OCI-LY7 (cell line): ENCODE measurements at regions not wholly inside any gene's neighbourhood (a gene's known extent, or its start where the extent isn't known, plus 50 kb on each side); places are given as distances from the start of the nearest gene placed in this dataset.

Experiments
- BruUV-seq: library from RNA; stranded (reverse); fragments of 400-500 nt; replicated peaks from 2 replicates; lab custom pipeline; 2021; lab: Mats Ljungman, UMichigan
- CTCF ChIA-PET: fragments of 300-600 bp; sonication (Branson Sonifier 250); formaldehyde crosslinking; loops from one replicate; lab custom pipeline; 2022; ENCODE audit warnings: antibody characterized with exemption; ENCODE audit not compliant: unreplicated experiment; lab: Charles Lee
- POLR2A ChIA-PET: fragments of 300-600 bp; sonication (Branson Sonifier 250); formaldehyde crosslinking; loops from one replicate; lab custom pipeline; 2022; ENCODE audit warnings: antibody characterized with exemption; lab: Charles Lee
- DNase-seq: peaks from one replicate; pipeline ENCODE4 v3.0.0-alpha.2; 2015; ENCODE audit warnings: low spot score
- H2AFZ ChIP-seq: fragments of 200-600 bp; sonication (generic), shearing (Covaris generic); 2 replicates; pipeline ENCODE4 v1.6.1; 2014; ENCODE audit warnings: mild to moderate bottlenecking, antibody characterized with exemption, low read length, moderate library complexity
- H3K27ac ChIP-seq: fragments of 200-600 bp; sonication (generic); 2 replicates; pipeline ENCODE4 v1.5.1; 2014; ENCODE audit warnings: mixed run types, low read depth, mild to moderate bottlenecking, moderate library complexity, low read length, inconsistent platforms; ENCODE audit not compliant: poor library complexity, severe bottlenecking
- H3K36me3 ChIP-seq: fragments of 200-600 bp; sonication (generic); 2 replicates; pipeline ENCODE4 v1.6.1; 2014; ENCODE audit warnings: mild to moderate bottlenecking, antibody characterized with exemption, low read length, moderate library complexity, mixed read lengths; ENCODE audit not compliant: insufficient read depth
- H3K4me1 ChIP-seq: fragments of 200-600 bp; sonication (generic); 2 replicates; pipeline ENCODE4 v1.5.1; 2014; ENCODE audit warnings: mild to moderate bottlenecking, low read length; ENCODE audit not compliant: insufficient read depth, poor library complexity, severe bottlenecking
- H3K4me2 ChIP-seq: fragments of 200-600 bp; sonication (generic); 2 replicates; pipeline ENCODE4 v1.6.1; 2014; ENCODE audit warnings: mild to moderate bottlenecking, low read length
- H3K4me3 ChIP-seq: fragments of 200-600 bp; sonication (generic); 2 replicates; pipeline ENCODE4 v1.5.1; 2014; ENCODE audit warnings: mild to moderate bottlenecking, low read depth, low read length; ENCODE audit not compliant: poor library complexity, severe bottlenecking
- H3K79me2 ChIP-seq: fragments of 200-600 bp; sonication (generic); 2 replicates; pipeline ENCODE4 v1.6.1; 2016; ENCODE audit warnings: low read depth, mild to moderate bottlenecking, low read length, moderate library complexity, mixed read lengths; ENCODE audit not compliant: insufficient read depth
- H3K9me2 ChIP-seq: fragments of 200-600 bp; sonication (generic); 2 replicates; pipeline ENCODE4 v1.6.1; 2016; ENCODE audit warnings: mild to moderate bottlenecking, low read length, mixed read lengths; ENCODE audit not compliant: insufficient read depth
- H3K9me3 ChIP-seq: fragments of 200-600 bp; sonication (generic); 2 replicates; pipeline ENCODE4 v1.6.1; 2014; ENCODE audit warnings: mild to moderate bottlenecking, mixed run types, low read length, mixed read lengths
- H4K20me1 ChIP-seq: fragments of 200-600 bp; sonication (generic); 2 replicates; pipeline ENCODE4 v1.6.1; 2014; ENCODE audit warnings: mild to moderate bottlenecking, antibody characterized with exemption, low read length, moderate library complexity, mixed read lengths; ENCODE audit not compliant: insufficient read depth
- EZH2phosphoT487 ChIP-seq: fragments of 200-600 bp; sonication (generic); IDR thresholded peaks from 2 replicates; pipeline ENCODE4 v1.6.1; 2018; ENCODE audit warnings: low read depth, borderline replicate concordance, mild to moderate bottlenecking, mixed run types, antibody characterized with exemption, low read length, moderate library complexity, mixed read lengths
- intact Hi-C: fragments of 100-400 bp; cut with micrococcal nuclease; formaldehyde crosslinking; loops from one replicate; pipeline ENCODE4 v1.10.0; 2022; ENCODE audit not compliant: unreplicated experiment
- TF ChIP-seq, protein P1 (sequence below): fragments of 200-600 bp; sonication (generic); conservative IDR thresholded peaks from 2 replicates; pipeline ENCODE4 v1.5.1; 2014; ENCODE audit warnings: mild to moderate bottlenecking, antibody characterized with exemption, low read length, moderate library complexity, mixed read lengths

DNA sequence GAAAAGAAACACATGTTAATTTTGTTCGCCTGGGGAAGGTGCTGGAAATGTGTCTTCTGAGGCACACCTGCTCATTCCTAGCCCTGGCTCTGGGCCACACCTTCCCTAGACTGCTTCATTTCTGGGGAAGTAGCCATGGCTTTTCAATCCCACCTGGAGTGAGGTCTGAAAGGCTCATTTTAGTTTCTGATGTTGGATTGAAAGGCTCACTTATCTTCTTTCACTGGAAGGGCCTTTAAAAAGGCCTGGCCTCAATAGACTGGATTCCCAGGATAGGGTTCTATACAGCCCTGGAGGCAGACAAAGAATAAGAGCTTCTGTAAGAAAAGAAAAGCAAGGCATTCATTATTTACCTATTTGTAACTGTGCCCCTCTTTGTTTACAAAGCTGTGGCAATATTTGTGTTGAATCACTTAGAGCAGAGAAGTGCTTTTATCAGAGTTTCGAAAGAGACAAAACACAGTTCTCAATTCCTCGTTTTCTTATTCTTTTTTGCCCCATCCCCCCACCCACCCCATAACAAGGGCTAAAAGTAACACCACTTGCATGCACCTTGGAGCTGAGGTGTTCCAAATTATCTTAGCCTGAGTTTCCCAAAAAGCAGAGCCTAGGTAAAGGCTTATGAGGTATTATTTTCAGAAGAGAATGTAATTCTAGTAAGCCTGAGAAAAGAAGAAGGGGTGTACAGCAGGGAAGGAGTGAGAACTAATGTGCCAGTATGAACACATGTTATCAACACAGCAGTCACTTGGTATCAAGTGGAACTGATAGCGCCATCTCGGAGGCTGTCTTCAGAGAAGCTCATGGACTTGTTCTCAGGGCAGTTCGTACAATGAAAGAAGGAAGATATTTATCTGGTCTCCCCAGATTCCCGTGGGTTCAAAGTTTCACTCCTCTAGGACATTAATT lies 413.1 kb downstream of the KCTD16 start:
- H3K27ac ChIP-seq = no peak overlapping the region
- H2AFZ ChIP-seq = no peak overlapping the region
- no peak overlapping the region for H3K4me2 ChIP-seq
- no peak overlapping the region for H3K4me3 ChIP-seq
- ChIA-PET POLR2A (interaction anchor here (0.5 to 0.7 kb wide), 3 partner anchors 15 to 440 kb away, joined by 3 to 5 read pairs (median 3); no protein-coding TSS in a partner anchor), CTCF (no interaction called here)
- intact Hi-C loops = no loop called here
- H3K9me3 ChIP-seq = no peaks in the 10 kb centered on the region
- no TSS peak for BruUV-seq
- H4K20me1 ChIP-seq = no peaks in the 10 kb centered on the region
- H3K9me2 ChIP-seq = no peaks in the 10 kb centered on the region
- no peaks in the 10 kb centered on the region for H3K4me1 ChIP-seq
- TF ChIP-seq, protein P1, sequence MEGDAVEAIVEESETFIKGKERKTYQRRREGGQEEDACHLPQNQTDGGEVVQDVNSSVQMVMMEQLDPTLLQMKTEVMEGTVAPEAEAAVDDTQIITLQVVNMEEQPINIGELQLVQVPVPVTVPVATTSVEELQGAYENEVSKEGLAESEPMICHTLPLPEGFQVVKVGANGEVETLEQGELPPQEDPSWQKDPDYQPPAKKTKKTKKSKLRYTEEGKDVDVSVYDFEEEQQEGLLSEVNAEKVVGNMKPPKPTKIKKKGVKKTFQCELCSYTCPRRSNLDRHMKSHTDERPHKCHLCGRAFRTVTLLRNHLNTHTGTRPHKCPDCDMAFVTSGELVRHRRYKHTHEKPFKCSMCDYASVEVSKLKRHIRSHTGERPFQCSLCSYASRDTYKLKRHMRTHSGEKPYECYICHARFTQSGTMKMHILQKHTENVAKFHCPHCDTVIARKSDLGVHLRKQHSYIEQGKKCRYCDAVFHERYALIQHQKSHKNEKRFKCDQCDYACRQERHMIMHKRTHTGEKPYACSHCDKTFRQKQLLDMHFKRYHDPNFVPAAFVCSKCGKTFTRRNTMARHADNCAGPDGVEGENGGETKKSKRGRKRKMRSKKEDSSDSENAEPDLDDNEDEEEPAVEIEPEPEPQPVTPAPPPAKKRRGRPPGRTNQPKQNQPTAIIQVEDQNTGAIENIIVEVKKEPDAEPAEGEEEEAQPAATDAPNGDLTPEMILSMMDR = no peak
- TF ChIP-seq EZH2phosphoT487 = no peak
- no peaks in the 10 kb centered on the region for H3K79me2 ChIP-seq
- no peaks in the 10 kb centered on the region for H3K36me3 ChIP-seq
- DNase-seq = no peak

DNA sequence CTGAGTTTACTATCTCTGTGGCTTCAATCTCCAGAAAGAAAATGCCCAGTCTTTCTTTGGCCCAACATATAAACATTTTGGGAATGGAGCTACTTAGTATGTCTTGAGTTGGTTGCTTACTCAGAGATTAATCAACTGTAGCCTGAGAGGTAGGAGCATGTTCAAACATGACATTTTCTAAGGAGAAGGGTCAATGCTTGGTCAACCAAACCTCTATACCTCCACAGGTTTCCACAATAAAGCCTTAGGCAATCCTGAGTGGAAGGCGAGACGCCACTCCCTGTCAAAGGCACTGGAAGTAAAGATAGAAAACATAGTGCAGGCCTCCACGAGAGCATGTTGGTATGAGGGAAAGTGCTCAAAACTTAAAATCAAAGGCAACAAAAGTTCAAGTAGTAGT lies 411.4 kb downstream of the KCTD16 start:
- DNase-seq = no peak
- H3K36me3 ChIP-seq = no peaks in the 10 kb centered on the region
- no peak overlapping the region for H3K27ac ChIP-seq
- H3K9me2 ChIP-seq = no peaks in the 10 kb centered on the region
- no peak overlapping the region for H2AFZ ChIP-seq
- no peak overlapping the region for H3K4me2 ChIP-seq
- no peaks in the 10 kb centered on the region for H3K9me3 ChIP-seq
- H3K4me1 ChIP-seq = no peaks in the 10 kb centered on the region
- ChIA-PET CTCF (no interaction called here), POLR2A (interaction anchor here (1.1 kb wide), 1 partner anchor 15 kb away, joined by 5 read pairs; no protein-coding TSS in a partner anchor)
- H3K4me3 ChIP-seq = no peak overlapping the region
- TF ChIP-seq EZH2phosphoT487 = no peak
- TF ChIP-seq, protein P1 = no peak
- H3K79me2 ChIP-seq = no peaks in the 10 kb centered on the region
- no TSS peak for BruUV-seq
- H4K20me1 ChIP-seq = no peaks in the 10 kb centered on the region
- intact Hi-C loops = no loop called here

DNA sequence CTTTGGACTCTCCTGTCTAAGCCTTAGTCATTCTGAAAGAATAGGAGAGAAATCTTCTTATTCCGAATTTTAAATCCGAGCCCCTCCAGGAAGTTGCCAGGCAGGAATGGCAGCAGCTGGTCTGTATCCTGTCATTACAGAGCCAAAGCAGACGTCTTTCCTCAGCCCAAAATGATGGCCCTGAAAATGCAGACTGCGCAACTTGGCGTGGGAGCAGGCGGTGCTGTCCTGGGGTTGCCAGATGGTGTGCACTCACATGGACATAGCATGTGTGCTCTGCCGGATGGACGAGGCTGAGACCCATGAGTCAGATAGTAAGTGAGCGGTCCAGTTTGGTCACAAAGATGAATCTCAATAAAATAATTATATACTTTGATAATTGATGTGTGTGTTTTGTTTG lies 410.4 kb downstream of the KCTD16 start:
- Histone ChIP-seq H3K36me3 (no peaks in the 10 kb centered on the region), H3K9me2 (no peaks in the 10 kb centered on the region), H3K27ac (no peak overlapping the region), H4K20me1 (no peaks in the 10 kb centered on the region), H3K4me2 (no peak overlapping the region), H3K79me2 (no peaks in the 10 kb centered on the region), H3K9me3 (no peaks in the 10 kb centered on the region), H3K4me3 (no peak overlapping the region), H3K4me1 (no peaks in the 10 kb centered on the region), H2AFZ (no peak overlapping the region)
- TF ChIP-seq EZH2phosphoT487 = no peak
- TF ChIP-seq, protein P1 = no peak
- DNase-seq = no peak
- no TSS peak for BruUV-seq
- intact Hi-C loops = no loop called here
- POLR2A ChIA-PET = no interaction called here
- CTCF ChIA-PET = no interaction called here
